Endothelial cell (in vitro differentiated cells): ENCODE measurements at regions not wholly inside any gene's neighbourhood (a gene's known extent, or its start where the extent isn't known, plus 50 kb on each side); places are given as distances from the start of the nearest gene placed in this dataset.

Experiments used
- DNase-seq: peaks from one replicate; pipeline ENCODE4 v3.0.0; 2021; ENCODE audit warnings: low spot score
- H3K27ac Mint-ChIP-seq: one replicate; pipeline ENCODE4 v1.8.0; 2021; ENCODE audit warnings: mixed read lengths, inconsistent platforms; ENCODE audit not compliant: unreplicated experiment
- H3K27me3 Mint-ChIP-seq: one replicate; pipeline ENCODE4 v1.8.0; 2021; ENCODE audit warnings: mild to moderate bottlenecking, moderate library complexity, mixed read lengths, inconsistent platforms; ENCODE audit not compliant: unreplicated experiment
- H3K36me3 Mint-ChIP-seq: one replicate; pipeline ENCODE4 v1.8.0; 2021; ENCODE audit warnings: mild to moderate bottlenecking, low read depth, mixed read lengths, inconsistent platforms; ENCODE audit not compliant: unreplicated experiment
- H3K4me1 Mint-ChIP-seq: one replicate; pipeline ENCODE4 v1.8.0; 2021; ENCODE audit warnings: mild to moderate bottlenecking, mixed read lengths, inconsistent platforms; ENCODE audit not compliant: unreplicated experiment
- H3K4me3 Mint-ChIP-seq: one replicate; pipeline ENCODE4 v1.8.0; 2021; ENCODE audit warnings: mild to moderate bottlenecking, mixed read lengths, inconsistent platforms; ENCODE audit not compliant: unreplicated experiment
- H3K9me3 Mint-ChIP-seq: one replicate; pipeline ENCODE4 v1.8.0; 2021; ENCODE audit warnings: mixed read lengths, inconsistent platforms; ENCODE audit not compliant: unreplicated experiment
- CTCF ChIP-seq: fragments of 200-600 bp; sonication (generic); IDR thresholded peaks from one replicate; pipeline ENCODE4 v1.5.0; 2021; ENCODE audit warnings: antibody characterized with exemption; ENCODE audit not compliant: unreplicated experiment

GRCh38 chr4:59647500-59647899 lies 1552.6 kb upstream of the ADGRL3 start:
- no peak for TF ChIP-seq CTCF
- no peaks in the 10 kb centered on the region for H3K4me1 Mint-ChIP-seq
- no peak overlapping the region for H3K27ac Mint-ChIP-seq
- no peak overlapping the region for H3K4me3 Mint-ChIP-seq
- no peaks in the 10 kb centered on the region for H3K9me3 Mint-ChIP-seq
- DNase-seq = no peak
- no peaks in the 10 kb centered on the region for H3K27me3 Mint-ChIP-seq
- H3K36me3 Mint-ChIP-seq = no peaks in the 10 kb centered on the region

- no peaks in the 10 kb centered on the region for H3K27me3 Mint-ChIP-seq
- no peak for DNase-seq
- H3K9me3 Mint-ChIP-seq = no peaks in the 10 kb centered on the region
- H3K36me3 Mint-ChIP-seq = no peaks in the 10 kb centered on the region
- H3K27ac Mint-ChIP-seq = no peak overlapping the region
- TF ChIP-seq CTCF = no peak
- no peak overlapping the region for H3K4me3 Mint-ChIP-seq
- H3K4me1 Mint-ChIP-seq = no peaks in the 10 kb centered on the region
Observed at GRCh38 chr4:59650861-59651260, 1549.3 kb upstream of the ADGRL3 start.

- H3K27ac Mint-ChIP-seq = no peak overlapping the region
- no peak for TF ChIP-seq CTCF
- no peaks in the 10 kb centered on the region for H3K9me3 Mint-ChIP-seq
- no peaks in the 10 kb centered on the region for H3K36me3 Mint-ChIP-seq
- no peak overlapping the region for H3K4me3 Mint-ChIP-seq
- no peaks in the 10 kb centered on the region for H3K27me3 Mint-ChIP-seq
- DNase-seq = no peak
- no peaks in the 10 kb centered on the region for H3K4me1 Mint-ChIP-seq
Observed at GRCh38 chr4:59655996-59656395, 1544.1 kb upstream of the ADGRL3 start.

GRCh38 chr4:59664771-59665170 lies 1535.4 kb upstream of the ADGRL3 start:
- Mint-ChIP-seq H3K27me3 (no peaks in the 10 kb centered on the region), H3K4me1 (no peaks in the 10 kb centered on the region), H3K36me3 (no peaks in the 10 kb centered on the region), H3K4me3 (no peak overlapping the region), H3K9me3 (no peaks in the 10 kb centered on the region), H3K27ac (no peak overlapping the region)
- no peak for TF ChIP-seq CTCF
- DNase-seq = no peak

GRCh38 chr4:59666645-59667044 lies 1533.5 kb upstream of the ADGRL3 start:
- no peaks in the 10 kb centered on the region for H3K4me1 Mint-ChIP-seq
- no peak overlapping the region for H3K4me3 Mint-ChIP-seq
- H3K36me3 Mint-ChIP-seq = no peaks in the 10 kb centered on the region
- no peak for DNase-seq
- TF ChIP-seq CTCF = no peak
- no peak overlapping the region for H3K27ac Mint-ChIP-seq
- H3K9me3 Mint-ChIP-seq = no peaks in the 10 kb centered on the region
- no peaks in the 10 kb centered on the region for H3K27me3 Mint-ChIP-seq
